Aorta (tissue), 5 donors: ENCODE measurements at regions not wholly inside any gene's neighbourhood (a gene's known extent, or its start where the extent isn't known, plus 50 kb on each side); places are given as distances from the start of the nearest gene placed in this dataset.
A peak's percentile ranks its signal among the peaks of the same experiment; 100 is the strongest.
"Not testable (repeated sequence)": the region's sequence is repeated elsewhere in the genome, so short reads cannot be mapped to it uniquely, and the experiment has no call there.

ENCODE experiments used
- ATAC-seq: fragments of 200-7000 bp; cut with Tn5 transposase; one replicate; pipeline ENCODE4 v1.9.1; 2022; ENCODE audit warnings: moderate library complexity; ENCODE audit not compliant: low FRiP score
- DNase-seq, 2 donors: peaks; one replicate each; pipeline ENCODE4 v3.0.0-alpha.2; 2020
- H3K27ac ChIP-seq, 2 donors: one replicate each; pipeline ENCODE4 v1.5.1; 2013; ENCODE audit warnings: low read length in 2 of 2, mild to moderate bottlenecking in 2 of 2, moderate library complexity in 2 of 2, control low read depth in 1 of 2, inconsistent platforms in 1 of 2, low read depth in 1 of 2
- H3K27me3 ChIP-seq, 2 donors: one replicate each; pipeline ENCODE4 v1.6.1; 2013; ENCODE audit warnings: control low read depth in 1 of 2, low read length in 1 of 2, mild to moderate bottlenecking in 1 of 2, moderate library complexity in 1 of 2; ENCODE audit not compliant: insufficient read depth in 2 of 2, control insufficient read depth in 1 of 2
- H3K36me3 ChIP-seq, 2 donors: one replicate each; pipeline ENCODE4 v1.6.1; 2013; ENCODE audit warnings: control low read depth in 1 of 2, low read length in 1 of 2, mild to moderate bottlenecking in 1 of 2; ENCODE audit not compliant: insufficient read depth in 2 of 2, control insufficient read depth in 1 of 2
- H3K4me1 ChIP-seq, 2 donors: one replicate each; pipeline ENCODE4 v1.6.1; 2013; ENCODE audit warnings: low read length in 2 of 2, control low read depth in 1 of 2, mild to moderate bottlenecking in 1 of 2, moderate library complexity in 1 of 2; ENCODE audit not compliant: insufficient read depth in 2 of 2, control insufficient read depth in 1 of 2
- H3K4me3 ChIP-seq, 2 donors: one replicate each; pipeline ENCODE4 v1.5.1; 2013; ENCODE audit warnings: low read length in 2 of 2, control low read depth in 1 of 2, mild to moderate bottlenecking in 1 of 2
- H3K9me3 ChIP-seq: one replicate; pipeline ENCODE4 v1.6.1; 2013; ENCODE audit warnings: mild to moderate bottlenecking, low read length; ENCODE audit not compliant: control insufficient read depth
- WGBS, 2 donors: extraction: QIAGEN DNeasy Blood & Tissue Kit; methylation state at CpG; one replicate each; pipeline ENCODE4 v1.1.7; 2013; 5-methylcytosine and 5-hydroxymethylcytosine counted together
- intact Hi-C, 2 donors: fragments of 100-400 bp; cut with DNase I; formaldehyde crosslinking; loops; one replicate each; pipeline versions ENCODE4 v1.14.2 to v1.15.0; 2022
- donor health status: healthy with polysubstance abuse.
- donor health status: Bipolar disorder and iron deficiency.
- donor health status: DM: no; HTN: no; CAD: no.
- donor health status: DM: no; HTN: no; CAD: no.
- donor health status: DM: yes; HTN: yes; CAD: no.

DNA sequence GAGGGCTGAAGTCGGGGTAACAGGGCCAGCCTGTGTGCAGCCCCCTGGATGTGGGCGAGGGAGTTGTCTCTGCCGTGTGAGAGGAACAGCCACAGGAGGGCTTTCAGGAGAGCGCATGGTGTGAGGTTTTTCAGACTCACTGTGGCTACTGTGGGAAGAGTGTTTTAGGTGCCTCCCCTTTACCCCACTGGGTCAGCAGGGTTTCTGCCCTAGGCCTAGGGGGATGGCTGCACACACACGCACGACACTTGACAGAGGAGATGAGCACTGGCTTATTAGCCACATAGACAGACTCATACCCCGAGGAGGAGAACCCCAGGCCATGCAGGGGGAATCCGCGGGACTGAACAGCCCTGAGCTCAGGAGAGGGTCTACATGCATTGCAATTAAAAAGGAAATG lies 70.8 kb upstream of the GOLGA6L6 start:
- H3K36me3 ChIP-seq, ATAC-seq, intact Hi-C loops, H3K4me3 ChIP-seq, H3K9me3 ChIP-seq, H3K27ac ChIP-seq, H3K4me1 ChIP-seq, H3K27me3 ChIP-seq: not testable (repeated sequence)
- peak; percentile 15 to 37 for DNase-seq
- WGBS, 2 donors: 83 to 84% methylated on average over 8 to 9 of the region's 9 CpGs

GRCh38 chr15:20611667-20612290 lies 70.2 kb upstream of the GOLGA6L6 start:
- H3K4me3 ChIP-seq, H3K4me1 ChIP-seq, ATAC-seq, H3K36me3 ChIP-seq, H3K27ac ChIP-seq, H3K27me3 ChIP-seq, H3K9me3 ChIP-seq, intact Hi-C loops: not testable (repeated sequence)
- peak in 1 of 2 donors; percentile 15 for DNase-seq
- WGBS, 2 donors: 57 to 67% methylated on average over 1 to 4 of the region's 11 CpGs

GRCh38 chr15:20608179-20608578 lies 66.6 kb upstream of the GOLGA6L6 start:
- H3K9me3 ChIP-seq, H3K4me3 ChIP-seq, intact Hi-C loops, H3K27me3 ChIP-seq, H3K36me3 ChIP-seq, ATAC-seq, H3K27ac ChIP-seq, H3K4me1 ChIP-seq, DNase-seq: not testable (repeated sequence)
- WGBS, 2 donors: 86 to 95% methylated on average over 4 to 5 of the region's 9 CpGs

- H3K36me3 ChIP-seq, ATAC-seq, H3K27ac ChIP-seq, H3K27me3 ChIP-seq, H3K4me3 ChIP-seq, H3K9me3 ChIP-seq, intact Hi-C loops, DNase-seq, H3K4me1 ChIP-seq: not testable (repeated sequence)
- WGBS, 2 donors: 64 to 80% methylated on average over 1 to 2 of the region's 3 CpGs
These were observed 55.6 kb upstream of the GOLGA6L6 start for GRCh38 chr15:20597245-20597644.

DNA sequence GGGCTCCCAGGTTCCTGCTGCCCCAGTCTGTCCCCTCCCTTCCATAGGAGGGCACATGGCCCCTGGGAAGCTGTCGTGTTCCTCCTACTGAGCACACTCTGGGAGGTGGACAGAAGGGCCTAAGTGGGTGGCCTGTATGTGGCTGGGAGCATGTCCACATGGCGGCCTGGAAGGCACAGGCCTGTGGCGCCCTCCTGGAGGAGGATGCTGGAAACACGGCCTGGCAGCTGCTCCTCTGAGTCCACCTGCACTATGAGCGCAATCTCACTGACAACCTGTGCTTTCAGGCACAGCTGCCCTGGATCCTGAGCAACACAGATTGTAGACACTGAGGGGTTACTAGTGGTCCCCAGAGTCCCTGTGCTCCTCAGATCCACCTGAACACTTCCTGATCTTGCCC lies 52.6 kb upstream of the GOLGA6L6 start:
- H3K4me3 ChIP-seq, DNase-seq, H3K4me1 ChIP-seq, H3K36me3 ChIP-seq, H3K27ac ChIP-seq, H3K9me3 ChIP-seq, H3K27me3 ChIP-seq, intact Hi-C loops, ATAC-seq: not testable (repeated sequence)
- WGBS, 2 donors: 50 to 80% methylated on average over 1 to 3 of the region's 5 CpGs

DNA sequence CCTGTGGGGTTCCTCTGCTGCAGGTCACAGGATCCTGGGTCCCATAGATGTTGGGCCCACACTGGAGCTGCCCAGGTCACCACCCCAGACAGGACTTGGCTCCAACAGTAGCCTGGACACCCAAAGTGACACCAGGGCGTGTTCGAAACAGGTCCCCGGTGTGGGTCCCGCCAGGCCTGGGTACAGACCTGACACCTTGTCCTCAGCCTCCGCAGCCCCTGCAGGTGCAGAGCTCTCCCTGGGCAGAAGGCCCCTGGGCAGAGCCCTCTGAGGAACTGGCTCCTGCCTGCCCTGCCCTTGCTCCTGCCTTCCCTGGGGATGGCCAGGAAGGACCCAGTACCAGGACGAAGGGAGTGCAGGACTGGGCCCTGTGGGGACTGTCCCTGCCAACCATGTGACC lies 50.3 kb upstream of the GOLGA6L6 start:
- H3K27ac ChIP-seq, ATAC-seq, H3K9me3 ChIP-seq, intact Hi-C loops, H3K27me3 ChIP-seq, H3K36me3 ChIP-seq, H3K4me1 ChIP-seq, H3K4me3 ChIP-seq: not testable (repeated sequence)
- 91 to 94% methylated on average over 3 to 5 of the region's 6 CpGs for WGBS, 2 donors
- peak in 1 of 2 donors; percentile 67 for DNase-seq
